ENCODE measurements at regions not wholly inside any gene's neighbourhood (a gene's known extent, or its start where the extent isn't known, plus 50 kb on each side); places are given as distances from the start of the nearest gene placed in this dataset.

- H3K4me1 ChIP-seq (ENCODE audit: control insufficient read depth in 2 of 2, insufficient read depth in 2 of 2, low read length in 2 of 2) = no peaks in the 10 kb centered on the region
- no peaks in the 10 kb centered on the region for H3K9me3 ChIP-seq (ENCODE audit: control insufficient read depth in 2 of 2, insufficient read depth in 1 of 2, low read length in 1 of 2)
- 90% methylated on average over 1 of the region's 1 CpG for WGBS
- H3K4me3 ChIP-seq (ENCODE audit: low read length in 2 of 2) = no peak overlapping the region
- H3K27ac ChIP-seq (ENCODE audit: low read depth in 1 of 2, low read length in 1 of 2) = no peak overlapping the region
- H3K36me3 ChIP-seq (ENCODE audit: control insufficient read depth in 2 of 2, insufficient read depth in 2 of 2, low read length in 1 of 2) = no peaks in the 10 kb centered on the region
- H3K27me3 ChIP-seq (ENCODE audit: control insufficient read depth in 2 of 2, insufficient read depth in 1 of 2, low read length in 1 of 2) = no peaks in the 10 kb centered on the region
- DNase-seq (ENCODE audit: low read depth in 6 of 9, low spot score in 9 of 9) = no peak
Observed at GRCh38 chr3:106337116-106337515, 468.3 kb upstream of the CBLB start.

- H3K36me3 ChIP-seq (ENCODE audit: control insufficient read depth in 2 of 2, insufficient read depth in 2 of 2, low read length in 1 of 2) = no peaks in the 10 kb centered on the region
- peak in 1 of 9 donors; percentile 18 for DNase-seq (ENCODE audit: low read depth in 6 of 9, low spot score in 9 of 9)
- H3K27ac ChIP-seq (ENCODE audit: low read depth in 1 of 2, low read length in 1 of 2) = no peak overlapping the region
- no peaks in the 10 kb centered on the region for H3K4me1 ChIP-seq (ENCODE audit: control insufficient read depth in 2 of 2, insufficient read depth in 2 of 2, low read length in 2 of 2)
- H3K9me3 ChIP-seq (ENCODE audit: control insufficient read depth in 2 of 2, insufficient read depth in 1 of 2, low read length in 1 of 2) = no peaks in the 10 kb centered on the region
- no peaks in the 10 kb centered on the region for H3K27me3 ChIP-seq (ENCODE audit: control insufficient read depth in 2 of 2, insufficient read depth in 1 of 2, low read length in 1 of 2)
- H3K4me3 ChIP-seq (ENCODE audit: low read length in 2 of 2) = no peak overlapping the region
- WGBS = 61% methylated on average over 5 of the region's 5 CpGs
Observed at GRCh38 chr3:106338582-106339214, 469.9 kb upstream of the CBLB start.

- H3K27me3 ChIP-seq (ENCODE audit: control insufficient read depth in 2 of 2, insufficient read depth in 1 of 2, low read length in 1 of 2) = no peaks in the 10 kb centered on the region
- H3K9me3 ChIP-seq (ENCODE audit: control insufficient read depth in 2 of 2, insufficient read depth in 1 of 2, low read length in 1 of 2) = no peaks in the 10 kb centered on the region
- H3K4me3 ChIP-seq (ENCODE audit: low read length in 2 of 2) = no peak overlapping the region
- H3K27ac ChIP-seq (ENCODE audit: low read depth in 1 of 2, low read length in 1 of 2) = no peak overlapping the region
- 95% methylated on average over 5 of the region's 5 CpGs for WGBS
- H3K4me1 ChIP-seq (ENCODE audit: control insufficient read depth in 2 of 2, insufficient read depth in 2 of 2, low read length in 2 of 2) = no peaks in the 10 kb centered on the region
- no peak for DNase-seq (ENCODE audit: low read depth in 6 of 9, low spot score in 9 of 9)
- H3K36me3 ChIP-seq (ENCODE audit: control insufficient read depth in 2 of 2, insufficient read depth in 2 of 2, low read length in 1 of 2) = no peaks in the 10 kb centered on the region
Observed at GRCh38 chr3:106339551-106339950, 470.7 kb upstream of the CBLB start.

- H3K27ac ChIP-seq (ENCODE audit: low read depth in 1 of 2, low read length in 1 of 2) = no peak overlapping the region
- H3K9me3 ChIP-seq (ENCODE audit: control insufficient read depth in 2 of 2, insufficient read depth in 1 of 2, low read length in 1 of 2) = no peaks in the 10 kb centered on the region
- H3K4me3 ChIP-seq (ENCODE audit: low read length in 2 of 2) = no peak overlapping the region
- no peak for DNase-seq (ENCODE audit: low read depth in 6 of 9, low spot score in 9 of 9)
- H3K4me1 ChIP-seq (ENCODE audit: control insufficient read depth in 2 of 2, insufficient read depth in 2 of 2, low read length in 2 of 2) = no peaks in the 10 kb centered on the region
- H3K36me3 ChIP-seq (ENCODE audit: control insufficient read depth in 2 of 2, insufficient read depth in 2 of 2, low read length in 1 of 2) = no peaks in the 10 kb centered on the region
- no peaks in the 10 kb centered on the region for H3K27me3 ChIP-seq (ENCODE audit: control insufficient read depth in 2 of 2, insufficient read depth in 1 of 2, low read length in 1 of 2)
- 96% methylated on average over 6 of the region's 6 CpGs for WGBS
Observed at GRCh38 chr3:106341087-106341486, 472.3 kb upstream of the CBLB start.

- 97% methylated on average over 8 of the region's 8 CpGs for WGBS
- Histone ChIP-seq H3K9me3 (ENCODE audit: control insufficient read depth in 2 of 2, insufficient read depth in 1 of 2, low read length in 1 of 2) (no peaks in the 10 kb centered on the region), H3K27ac (ENCODE audit: low read depth in 1 of 2, low read length in 1 of 2) (no peak overlapping the region), H3K4me1 (ENCODE audit: control insufficient read depth in 2 of 2, insufficient read depth in 2 of 2, low read length in 2 of 2) (no peaks in the 10 kb centered on the region), H3K4me3 (ENCODE audit: low read length in 2 of 2) (no peak overlapping the region), H3K27me3 (ENCODE audit: control insufficient read depth in 2 of 2, insufficient read depth in 1 of 2, low read length in 1 of 2) (no peaks in the 10 kb centered on the region), H3K36me3 (ENCODE audit: control insufficient read depth in 2 of 2, insufficient read depth in 2 of 2, low read length in 1 of 2) (no peaks in the 10 kb centered on the region)
- no peak for DNase-seq (ENCODE audit: low read depth in 6 of 9, low spot score in 9 of 9)
Observed at GRCh38 chr3:106341586-106342162, 472.9 kb upstream of the CBLB start.

GRCh38 chr3:106342386-106342785 is 473.6 kb upstream of the CBLB start:
- H3K9me3 ChIP-seq (ENCODE audit: control insufficient read depth in 2 of 2, insufficient read depth in 1 of 2, low read length in 1 of 2) = no peaks in the 10 kb centered on the region
- no peaks in the 10 kb centered on the region for H3K27me3 ChIP-seq (ENCODE audit: control insufficient read depth in 2 of 2, insufficient read depth in 1 of 2, low read length in 1 of 2)
- 98% methylated on average over 2 of the region's 2 CpGs for WGBS
- no peak for DNase-seq (ENCODE audit: low read depth in 6 of 9, low spot score in 9 of 9)
- H3K27ac ChIP-seq (ENCODE audit: low read depth in 1 of 2, low read length in 1 of 2) = no peak overlapping the region
- no peaks in the 10 kb centered on the region for H3K36me3 ChIP-seq (ENCODE audit: control insufficient read depth in 2 of 2, insufficient read depth in 2 of 2, low read length in 1 of 2)
- no peak overlapping the region for H3K4me3 ChIP-seq (ENCODE audit: low read length in 2 of 2)
- no peaks in the 10 kb centered on the region for H3K4me1 ChIP-seq (ENCODE audit: control insufficient read depth in 2 of 2, insufficient read depth in 2 of 2, low read length in 2 of 2)

- H3K9me3 ChIP-seq (ENCODE audit: control insufficient read depth in 2 of 2, insufficient read depth in 1 of 2, low read length in 1 of 2) = no peaks in the 10 kb centered on the region
- no peaks in the 10 kb centered on the region for H3K4me1 ChIP-seq (ENCODE audit: control insufficient read depth in 2 of 2, insufficient read depth in 2 of 2, low read length in 2 of 2)
- no peaks in the 10 kb centered on the region for H3K36me3 ChIP-seq (ENCODE audit: control insufficient read depth in 2 of 2, insufficient read depth in 2 of 2, low read length in 1 of 2)
- no peaks in the 10 kb centered on the region for H3K27me3 ChIP-seq (ENCODE audit: control insufficient read depth in 2 of 2, insufficient read depth in 1 of 2, low read length in 1 of 2)
- no peak overlapping the region for H3K27ac ChIP-seq (ENCODE audit: low read depth in 1 of 2, low read length in 1 of 2)
- H3K4me3 ChIP-seq (ENCODE audit: low read length in 2 of 2) = no peak overlapping the region
- DNase-seq (ENCODE audit: low read depth in 6 of 9, low spot score in 9 of 9) = no peak
Observed at GRCh38 chr3:106343811-106344210, 475.0 kb upstream of the CBLB start.

GRCh38 chr3:106345353-106346027 is 476.7 kb upstream of the CBLB start:
- Histone ChIP-seq H3K27me3 (ENCODE audit: control insufficient read depth in 2 of 2, insufficient read depth in 1 of 2, low read length in 1 of 2) (no peaks in the 10 kb centered on the region), H3K9me3 (ENCODE audit: control insufficient read depth in 2 of 2, insufficient read depth in 1 of 2, low read length in 1 of 2) (no peaks in the 10 kb centered on the region), H3K4me1 (ENCODE audit: control insufficient read depth in 2 of 2, insufficient read depth in 2 of 2, low read length in 2 of 2) (no peaks in the 10 kb centered on the region), H3K4me3 (ENCODE audit: low read length in 2 of 2) (no peak overlapping the region), H3K36me3 (ENCODE audit: control insufficient read depth in 2 of 2, insufficient read depth in 2 of 2, low read length in 1 of 2) (no peaks in the 10 kb centered on the region), H3K27ac (ENCODE audit: low read depth in 1 of 2, low read length in 1 of 2) (no peak overlapping the region)
- DNase-seq (ENCODE audit: low read depth in 6 of 9, low spot score in 9 of 9) = no peak
- 95% methylated on average over 5 of the region's 5 CpGs for WGBS

- H3K27ac ChIP-seq (ENCODE audit: low read depth in 1 of 2, low read length in 1 of 2) = no peak overlapping the region
- no peak overlapping the region for H3K4me3 ChIP-seq (ENCODE audit: low read length in 2 of 2)
- no peaks in the 10 kb centered on the region for H3K9me3 ChIP-seq (ENCODE audit: control insufficient read depth in 2 of 2, insufficient read depth in 1 of 2, low read length in 1 of 2)
- H3K27me3 ChIP-seq (ENCODE audit: control insufficient read depth in 2 of 2, insufficient read depth in 1 of 2, low read length in 1 of 2) = no peaks in the 10 kb centered on the region
- no peaks in the 10 kb centered on the region for H3K36me3 ChIP-seq (ENCODE audit: control insufficient read depth in 2 of 2, insufficient read depth in 2 of 2, low read length in 1 of 2)
- no peaks in the 10 kb centered on the region for H3K4me1 ChIP-seq (ENCODE audit: control insufficient read depth in 2 of 2, insufficient read depth in 2 of 2, low read length in 2 of 2)
- no peak for DNase-seq (ENCODE audit: low read depth in 6 of 9, low spot score in 9 of 9)
Observed at GRCh38 chr3:106347350-106347749, 478.5 kb upstream of the CBLB start.
